PC-3 (cell line): ENCODE measurements at regions not wholly inside any gene's neighbourhood (a gene's known extent, or its start where the extent isn't known, plus 50 kb on each side); places are given as distances from the start of the nearest gene placed in this dataset.

Source experiments
- CTCF ChIP-seq: fragments of 300-600 bp; sonication (generic); conservative IDR thresholded peaks from 2 replicates; pipeline ENCODE4 v1.5.1; 2017; ENCODE audit warnings: antibody characterized with exemption, low read depth, mild to moderate bottlenecking, low read length
- EZH2 ChIP-seq: fragments of 300-600 bp; sonication (generic); IDR thresholded peaks from one replicate; pipeline ENCODE4 v1.6.1; 2017; ENCODE audit warnings: antibody characterized with exemption, mild to moderate bottlenecking, low read length; ENCODE audit not compliant: unreplicated experiment
- EZH2phosphoT487 ChIP-seq: fragments of 300-600 bp; sonication (generic); IDR thresholded peaks from 2 replicates; pipeline ENCODE4 v1.6.1; 2018; ENCODE audit warnings: mild to moderate bottlenecking, antibody characterized with exemption, low read length, borderline replicate concordance

GRCh38 chrX:15909605-15910004 is 55.0 kb upstream of the AP1S2 start:
- TF ChIP-seq CTCF (no peak), EZH2 (no peak), EZH2phosphoT487 (no peak)
